NCI-H774 (cell line): ENCODE measurements at regions not wholly inside any gene's neighbourhood (a gene's known extent, or its start where the extent isn't known, plus 50 kb on each side); places are given as distances from the start of the nearest gene placed in this dataset.
A peak's percentile ranks its signal among the peaks of the same experiment; 100 is the strongest.

Source experiments
- DNase-seq: peaks from one replicate; lab custom pipeline; 2025; lab: John Stamatoyannopoulos, UW

GRCh38 chr17:73932216-73932749 is 271.2 kb upstream of the RPL38 start:
- no peak for DNase-seq

- DNase-seq = no peak
Observed at GRCh38 chr17:73933164-73933766, 270.2 kb upstream of the RPL38 start.

GRCh38 chr17:73933871-73934270 is 269.6 kb upstream of the RPL38 start:
- DNase-seq = no peak

DNA sequence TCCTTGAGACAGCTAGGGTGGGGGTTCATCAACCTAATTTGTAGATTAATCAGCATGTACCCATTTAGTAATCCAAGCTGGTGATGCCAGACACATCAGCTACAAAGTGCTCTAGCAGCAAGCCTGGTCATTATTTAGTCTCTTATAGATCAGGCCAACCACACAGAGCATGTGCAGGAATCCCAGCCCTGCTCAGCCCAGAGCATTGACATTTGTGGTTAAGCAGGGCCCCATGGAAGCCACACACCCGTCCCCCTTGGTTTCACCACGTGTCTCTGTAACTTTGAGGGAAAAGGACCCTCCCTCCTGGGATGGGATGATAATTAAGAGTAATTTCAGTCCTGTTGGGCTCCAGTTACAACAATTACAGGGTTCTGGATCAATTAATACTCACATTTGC is 268.8 kb upstream of the RPL38 start:
- no peak for DNase-seq

DNA sequence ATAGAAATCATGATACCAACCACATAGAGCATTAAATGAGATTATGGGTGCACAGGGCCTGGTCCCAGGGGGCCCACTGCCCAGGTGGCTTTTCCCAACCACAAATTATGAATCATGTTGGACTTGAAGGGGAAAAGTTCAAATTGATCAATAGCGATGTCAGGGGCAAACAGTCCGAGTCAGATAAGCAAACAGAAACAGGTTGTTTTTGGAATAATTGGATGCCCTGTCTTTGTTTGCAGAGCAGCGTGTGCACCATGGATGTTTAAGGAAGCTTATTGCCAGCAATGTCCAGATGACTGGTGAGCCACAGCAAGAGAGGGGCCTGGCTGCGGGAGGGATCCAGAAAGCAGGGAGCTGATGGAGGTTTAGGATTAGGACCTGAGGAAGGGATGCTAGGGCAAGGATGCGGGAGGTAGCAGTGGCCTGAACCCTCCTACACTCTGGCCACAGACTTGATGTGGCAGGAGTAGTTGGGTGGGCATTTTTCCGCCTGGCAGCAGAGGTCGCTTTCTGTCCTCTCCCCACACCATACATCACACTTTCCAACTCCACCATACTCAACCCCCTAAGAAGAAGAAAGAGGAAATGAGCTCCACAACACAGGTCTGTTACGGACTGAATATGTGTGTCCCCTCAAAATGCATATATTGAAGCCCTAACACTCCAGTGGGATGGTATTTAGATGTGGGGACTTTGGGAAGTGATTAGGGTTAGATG is 266.4 kb upstream of the RPL38 start:
- DNase-seq = peak; percentile 27

- DNase-seq = no peak
Observed at GRCh38 chr17:73938706-73939105, 264.8 kb upstream of the RPL38 start.

GRCh38 chr17:73939806-73940205 is 263.7 kb upstream of the RPL38 start:
- no peak for DNase-seq

GRCh38 chr17:73940511-73940910 is 263.0 kb upstream of the RPL38 start:
- no peak for DNase-seq

DNA sequence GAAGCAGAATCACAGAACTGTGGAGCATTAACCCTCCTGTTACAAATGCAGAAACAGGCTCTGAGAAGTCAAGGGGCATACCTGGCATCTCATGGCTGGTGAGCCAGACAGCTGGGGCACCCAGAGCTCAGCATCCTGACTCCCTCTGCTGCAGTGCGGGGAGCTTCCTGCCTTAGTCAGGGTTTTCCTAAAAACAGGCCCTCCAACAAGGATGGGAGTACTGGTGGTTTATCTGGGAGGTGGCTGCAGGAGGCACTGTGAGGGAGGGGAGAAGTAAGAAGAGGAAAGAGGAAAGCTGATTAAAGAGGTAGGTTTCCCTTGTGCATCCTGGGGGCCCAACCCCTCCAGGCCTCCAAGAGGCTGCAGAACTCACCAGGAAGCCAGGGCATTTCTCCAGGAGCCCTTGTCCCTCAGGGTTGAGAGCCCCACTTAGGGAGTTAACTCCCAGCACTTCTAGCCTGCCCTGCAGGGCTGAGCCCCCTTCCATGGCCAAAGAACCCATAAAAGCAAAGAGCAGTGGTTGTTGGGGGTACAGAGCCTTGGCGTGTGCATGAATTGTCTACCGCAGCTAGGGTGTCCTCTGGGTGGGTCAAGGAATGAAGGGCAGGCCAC is 261.5 kb upstream of the RPL38 start:
- no peak for DNase-seq

GRCh38 chr17:73942703-73943415 is 260.6 kb upstream of the RPL38 start:
- DNase-seq = no peak

DNA sequence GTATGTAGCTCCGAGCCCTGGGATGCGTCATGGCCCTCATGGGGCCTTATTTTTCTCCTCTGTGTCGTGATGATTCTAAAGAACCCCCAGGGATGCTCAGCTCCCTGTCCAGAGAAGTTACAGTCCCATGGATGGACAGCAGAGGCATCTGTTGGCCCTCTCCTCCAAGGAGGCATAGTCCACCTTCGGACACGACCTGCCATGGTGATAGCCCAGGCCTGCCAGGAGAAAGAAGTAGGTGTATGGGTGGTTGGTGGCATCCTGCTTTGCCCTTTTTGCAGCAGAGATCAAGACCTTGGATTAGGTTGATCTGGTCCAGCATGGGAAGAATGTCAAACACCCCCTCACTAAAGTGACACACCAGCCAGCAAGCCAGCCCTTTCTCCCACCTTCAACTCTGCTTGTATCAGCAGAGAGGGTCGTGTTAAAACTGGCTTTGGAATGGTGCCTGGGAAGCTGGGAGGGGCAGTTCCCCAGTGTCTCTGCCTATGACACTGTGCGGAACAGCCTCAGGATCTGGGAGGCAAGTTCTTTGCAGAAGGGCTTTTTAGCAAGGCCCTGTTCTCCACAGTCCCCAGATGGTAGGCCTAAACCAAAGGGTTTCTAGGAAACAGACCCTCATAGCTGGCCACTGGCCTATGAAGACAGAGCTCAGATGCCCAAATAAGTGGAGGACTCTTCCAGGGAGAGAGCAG is 259.9 kb upstream of the RPL38 start:
- DNase-seq = no peak

- no peak for DNase-seq
Observed at GRCh38 chr17:73944366-73944765, 259.1 kb upstream of the RPL38 start.

GRCh38 chr17:73947281-73947965 is 256.1 kb upstream of the RPL38 start:
- no peak for DNase-seq

GRCh38 chr17:73947966-73948355 is 255.5 kb upstream of the RPL38 start:
- no peak for DNase-seq

DNA sequence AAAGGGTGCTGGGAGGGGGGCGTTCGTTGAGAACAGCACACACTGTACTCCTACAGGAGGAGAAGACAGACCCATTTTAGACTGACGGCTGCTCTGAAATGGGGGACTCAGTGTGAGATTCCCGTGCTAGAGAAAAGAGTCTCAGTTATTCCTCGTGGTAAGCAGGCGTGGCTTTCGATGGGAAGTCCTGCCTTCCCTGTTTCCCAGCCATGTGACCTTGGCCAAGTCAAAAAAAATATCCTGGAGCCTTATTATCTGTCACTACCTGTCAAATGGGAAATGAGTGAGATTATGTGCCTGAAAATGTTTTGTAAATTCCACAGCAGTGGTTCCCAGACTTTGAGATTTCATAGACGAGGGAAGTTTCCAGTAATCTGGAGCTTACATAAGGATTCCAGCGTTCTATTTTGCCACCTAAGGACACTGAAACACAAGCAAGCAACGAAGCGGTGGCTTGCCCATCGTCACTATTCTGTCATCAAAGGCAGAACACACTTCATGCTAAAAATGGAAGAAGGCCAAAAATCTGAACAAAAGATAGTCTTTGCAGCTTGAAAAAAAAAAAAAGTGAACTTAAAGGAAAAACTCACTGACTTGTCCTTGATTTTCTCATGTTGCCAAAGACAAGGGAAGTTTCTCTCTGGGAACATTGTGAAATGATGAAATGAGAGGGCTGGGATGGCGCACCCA is 253.4 kb upstream of the RPL38 start:
- DNase-seq = no peak

GRCh38 chr17:73950593-73950914 is 252.9 kb upstream of the RPL38 start:
- DNase-seq = no peak

DNA sequence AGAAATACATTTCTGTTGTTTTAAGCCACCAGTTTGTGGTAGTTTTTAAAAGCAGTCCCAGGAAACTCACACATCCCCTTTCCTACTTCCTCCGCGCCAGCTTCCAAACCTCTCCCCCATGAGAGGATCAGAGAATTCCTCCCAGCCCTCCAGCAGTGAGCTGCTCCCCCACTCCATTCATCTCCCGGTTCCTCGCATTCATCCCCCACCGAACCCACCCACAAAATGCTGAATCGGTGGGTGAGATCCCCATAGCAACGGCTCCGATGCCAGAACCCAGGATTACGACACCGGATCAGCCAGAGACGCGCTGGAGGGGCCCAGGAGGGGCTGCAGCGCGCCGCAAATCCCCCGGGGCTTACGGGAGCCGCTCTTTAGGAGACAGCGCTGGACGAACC is 251.4 kb upstream of the RPL38 start:
- DNase-seq = no peak

DNA sequence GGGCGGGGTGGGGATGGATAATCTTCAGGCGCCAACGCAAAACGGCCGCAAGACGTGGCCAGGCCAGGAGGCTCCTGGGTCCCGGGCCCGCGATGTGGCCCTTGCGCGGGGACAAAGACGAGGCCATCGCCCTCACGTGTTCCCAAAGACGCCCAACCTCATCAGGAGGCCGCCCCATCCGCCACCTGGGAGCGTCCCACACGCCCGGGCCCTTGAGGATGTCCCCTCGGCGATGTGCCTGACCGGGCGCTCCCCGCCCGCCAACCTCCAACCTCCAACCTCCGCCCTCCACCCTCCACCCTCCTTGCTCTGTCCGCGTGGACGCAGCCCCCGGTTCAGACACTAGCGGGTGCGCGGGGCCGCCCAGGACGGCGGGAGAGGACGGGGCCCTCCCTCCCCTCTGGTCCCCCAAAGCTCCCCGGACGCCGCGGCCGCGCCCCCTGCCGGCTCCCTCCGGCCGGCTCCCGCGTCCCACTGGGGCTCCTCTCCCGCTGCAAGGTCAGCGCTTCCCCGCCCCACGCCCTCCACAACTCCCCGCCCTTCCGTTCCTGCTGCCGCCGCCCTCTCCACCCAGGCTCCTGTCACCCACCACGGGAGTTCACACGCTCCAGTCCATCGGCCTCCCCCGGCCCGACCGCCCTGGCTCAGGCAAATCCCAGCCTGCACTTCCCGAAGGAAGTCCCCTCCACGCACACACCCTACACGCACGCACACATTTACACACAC is 250.8 kb upstream of the RPL38 start:
- peak; percentile 55 for DNase-seq

GRCh38 chr17:73953206-73954033 is 250.1 kb upstream of the RPL38 start:
- DNase-seq = no peak
